ENCODE measurements at regions not wholly inside any gene's neighbourhood (a gene's known extent, or its start where the extent isn't known, plus 50 kb on each side); places are given as distances from the start of the nearest gene placed in this dataset.

DNA sequence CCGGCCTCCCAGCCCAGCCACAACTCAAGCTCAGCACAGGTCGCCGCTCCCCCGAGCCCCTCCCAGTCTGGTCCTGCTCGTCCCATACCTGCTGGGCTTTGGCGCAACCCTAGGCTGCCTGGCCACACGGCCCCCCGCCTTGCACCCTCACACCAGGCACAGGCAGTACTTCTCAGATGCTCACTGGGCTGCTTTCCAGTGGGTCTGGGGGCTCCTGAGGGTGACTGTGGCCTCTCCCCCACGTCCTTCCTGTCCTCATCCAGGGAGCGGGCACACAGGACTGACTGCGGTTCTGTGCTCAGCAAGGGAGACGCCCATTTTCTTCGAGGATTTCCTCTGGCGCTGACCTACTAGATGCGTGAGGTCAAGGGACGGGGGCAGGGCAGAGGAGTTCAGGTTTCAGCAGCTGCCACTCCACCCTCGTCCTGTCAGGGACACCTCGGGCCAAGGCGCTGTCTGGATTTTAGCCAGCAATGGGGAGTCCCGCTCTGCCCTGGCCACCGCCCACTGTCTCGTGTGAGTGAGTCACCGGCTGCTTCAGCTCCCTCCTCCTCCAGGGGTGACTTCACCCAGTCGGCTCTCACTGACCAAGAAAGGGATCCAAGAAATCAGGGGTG is 115.8 kb downstream of the NPIPB11 start:
- no peak for TF ChIP-seq CTCF (IDR thresholded peaks at IDR 0.05)

DNA sequence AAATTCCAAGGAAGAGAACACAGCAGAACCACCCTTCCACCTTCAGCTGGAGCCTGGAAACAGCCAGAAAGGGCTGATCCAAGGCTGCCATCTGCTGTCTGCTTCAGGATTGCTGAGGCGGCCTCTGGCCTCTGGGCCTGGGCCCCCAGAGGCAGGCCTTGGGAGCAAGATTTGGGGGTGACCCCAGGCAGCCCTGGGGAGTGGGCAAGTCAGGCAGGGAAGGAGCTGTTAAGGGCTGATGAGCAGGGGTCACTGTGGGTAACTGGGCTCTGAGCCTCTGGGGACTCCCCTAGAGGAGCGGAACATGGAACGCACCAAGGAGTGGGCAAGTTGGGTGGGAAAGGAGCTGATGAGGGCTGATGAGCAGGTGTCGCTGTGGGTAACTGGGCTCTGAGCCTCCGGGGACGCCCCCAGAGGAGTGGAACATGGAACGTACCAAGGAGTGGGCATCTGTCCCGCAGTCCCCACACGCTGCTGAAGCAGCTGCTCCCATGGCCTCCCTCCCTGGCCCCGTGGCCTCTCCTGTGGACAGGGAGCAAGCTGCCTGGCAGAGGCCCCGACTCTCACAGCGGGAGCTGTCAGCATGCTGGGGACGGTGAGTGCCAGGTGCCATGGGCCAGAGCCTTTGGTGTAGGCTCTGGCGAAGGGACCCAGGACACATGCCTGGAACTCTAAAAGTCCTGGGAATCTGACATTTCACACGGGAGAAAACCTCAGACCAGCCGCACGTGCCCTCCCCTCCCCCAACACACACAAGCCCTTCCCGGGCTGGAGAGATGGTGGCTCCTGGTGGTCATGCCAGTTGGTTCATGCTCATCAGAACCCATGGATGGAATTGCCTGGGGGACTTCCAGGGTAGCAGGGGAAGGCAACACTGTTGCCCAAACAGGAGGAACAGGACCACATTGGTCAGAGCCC is 148.8 kb downstream of the NPIPB11 start:
- TF ChIP-seq CTCF (IDR thresholded peaks at IDR 0.05), result peak; percentile 49

DNA sequence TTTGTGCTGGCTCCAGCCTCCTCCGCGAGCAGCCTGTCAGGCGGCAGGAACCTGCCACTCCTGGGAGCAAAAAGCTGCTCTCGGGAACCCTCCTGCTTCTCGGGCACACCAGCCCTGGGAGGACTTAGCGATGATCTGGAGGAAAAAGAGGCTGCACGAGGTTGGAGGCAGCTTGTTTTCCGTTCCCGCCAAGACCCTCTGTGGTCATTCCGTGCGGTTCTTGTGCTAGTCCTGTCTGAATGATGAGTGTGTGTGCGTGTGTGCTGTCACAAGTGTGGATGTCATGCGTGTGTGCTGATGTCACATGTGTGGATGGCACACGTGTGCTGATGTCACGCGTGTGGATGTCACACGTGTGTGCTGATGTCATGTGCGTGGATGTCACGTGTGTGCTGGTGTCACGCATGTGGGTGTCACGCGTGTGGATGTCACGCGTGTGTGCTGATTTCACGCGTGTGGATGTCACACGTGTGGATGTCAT is 150.0 kb downstream of the NPIPB11 start:
- no peak for TF ChIP-seq CTCF (IDR thresholded peaks at IDR 0.05)

GRCh38 chr16:29254676-29255495 is 151.6 kb downstream of the NPIPB11 start:
- no peak for TF ChIP-seq CTCF (IDR thresholded peaks at IDR 0.05)

DNA sequence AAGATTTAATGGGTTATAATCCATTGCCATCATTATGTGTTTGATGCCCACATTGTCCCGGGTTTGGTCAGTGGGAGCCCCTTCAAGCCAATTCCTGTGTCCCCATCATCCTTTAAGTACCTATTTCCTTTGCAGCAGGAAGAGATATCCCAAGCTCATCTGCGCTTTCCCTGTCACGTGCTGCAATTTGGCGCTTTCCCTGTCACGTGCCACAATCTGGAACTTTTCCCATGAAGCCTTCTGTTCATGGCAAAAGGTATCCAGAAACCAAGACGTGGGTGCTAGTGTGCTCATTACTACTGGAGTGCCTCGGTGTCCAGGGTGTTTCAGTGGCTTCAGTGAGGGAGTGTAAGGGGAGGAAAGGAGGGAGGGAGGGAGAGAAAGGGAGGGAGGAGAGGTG is 168.5 kb downstream of the NPIPB11 start:
- no peak for TF ChIP-seq CTCF (IDR thresholded peaks at IDR 0.05)

GRCh38 chr16:29232811-29233704 is 173.5 kb downstream of the NPIPB11 start:
- TF ChIP-seq CTCF (IDR thresholded peaks at IDR 0.05), result no peak
